CD4-positive, alpha-beta T cell (primary cell): ENCODE measurements at regions not wholly inside any gene's neighbourhood (a gene's known extent, or its start where the extent isn't known, plus 50 kb on each side); places are given as distances from the start of the nearest gene placed in this dataset.

Source experiments
- ATAC-seq: fragments of 200-7000 bp; cut with Tn5 transposase; one replicate; pipeline ENCODE4 v1.10.0; 2022; ENCODE audit warnings: mild to moderate bottlenecking; ENCODE audit not compliant: poor library complexity
- CTCF ChIA-PET: fragments of 350-600 bp; sonication (Branson Sonifier 250); formaldehyde crosslinking; loops from one replicate; lab custom pipeline; 2021; ENCODE audit warnings: antibody characterized with exemption, inconsistent platforms; lab: Charles Lee
- POLR2A ChIA-PET: fragments of 350-600 bp; sonication (Branson Sonifier 250); formaldehyde crosslinking; loops from one replicate; lab custom pipeline; 2021; ENCODE audit warnings: antibody characterized with exemption, inconsistent platforms; lab: Charles Lee
- DNase-seq, 14 experiments: peaks; one replicate each; pipeline ENCODE4 v3.0.0-alpha.2; 2013 to 2020; ENCODE audit warnings: mixed read lengths in 2 of 14
- H3K27ac ChIP-seq, 2 donors: one replicate each; pipeline versions ENCODE4 v1.5.1 to v1.7.0; 2013; ENCODE audit warnings: low read length in 2 of 2, low read depth in 1 of 2, mild to moderate bottlenecking in 1 of 2
- H3K27me3 ChIP-seq, 2 experiments: 1 replicate in 1 of 2; 2 replicates in 1 of 2; pipeline versions ENCODE4 v1.6.1 to v1.7.0; 2013; ENCODE audit warnings: low read length in 2 of 2, control low read depth in 1 of 2, mild to moderate bottlenecking in 1 of 2, moderate library complexity in 1 of 2; ENCODE audit not compliant: insufficient read depth in 2 of 2, control insufficient read depth in 1 of 2
- H3K36me3 ChIP-seq: one replicate; pipeline ENCODE4 v1.6.1; 2013; ENCODE audit warnings: low read length, control low read depth; ENCODE audit not compliant: insufficient read depth
- H3K4me1 ChIP-seq: one replicate; pipeline ENCODE4 v1.6.1; 2013; ENCODE audit warnings: low read length, control low read depth; ENCODE audit not compliant: insufficient read depth
- H3K4me3 ChIP-seq: one replicate; pipeline ENCODE4 v1.5.1; 2013; ENCODE audit warnings: mild to moderate bottlenecking, low read length, moderate library complexity
- H3K9me3 ChIP-seq, 2 experiments: 1 replicate in 1 of 2; 2 replicates in 1 of 2; pipeline versions ENCODE4 v1.6.1 to v1.7.0; 2013; ENCODE audit warnings: low read length in 2 of 2, mild to moderate bottlenecking in 2 of 2, control low read depth in 1 of 2, moderate library complexity in 1 of 2; ENCODE audit not compliant: control insufficient read depth in 1 of 2, insufficient read depth in 1 of 2
- H3K27ac Mint-ChIP-seq: one replicate; pipeline ENCODE4 v1.8.0; 2020; ENCODE audit warnings: mixed read lengths
- H3K27me3 Mint-ChIP-seq: one replicate; pipeline ENCODE4 v1.8.0; 2021; ENCODE audit warnings: mixed read lengths
- H3K36me3 Mint-ChIP-seq: one replicate; pipeline ENCODE4 v1.8.0; 2021; ENCODE audit warnings: low read depth, mixed read lengths
- H3K4me1 Mint-ChIP-seq: one replicate; pipeline ENCODE4 v1.8.0; 2021; ENCODE audit warnings: low read depth, mixed read lengths
- H3K4me3 Mint-ChIP-seq: one replicate; pipeline ENCODE4 v1.8.0; 2020; ENCODE audit warnings: mild to moderate bottlenecking, mixed read lengths
- H3K9me3 Mint-ChIP-seq: one replicate; pipeline ENCODE4 v1.8.0; 2020; ENCODE audit warnings: mixed read lengths
- CTCF ChIP-seq: fragments of 200-600 bp; IDR thresholded peaks from one replicate; pipeline ENCODE4 v1.8.0; 2022; ENCODE audit warnings: antibody characterized with exemption, mild to moderate bottlenecking
- intact Hi-C, 2 experiments: fragments of 100-400 bp; cut with DNase I in 1 of 2; cut with micrococcal nuclease in 1 of 2; formaldehyde crosslinking; loops; one replicate each; pipeline versions ENCODE4 v1.15.1 to v1.9.0; 2023 to 2025; cut with DNase I, micrococcal nuclease

DNA sequence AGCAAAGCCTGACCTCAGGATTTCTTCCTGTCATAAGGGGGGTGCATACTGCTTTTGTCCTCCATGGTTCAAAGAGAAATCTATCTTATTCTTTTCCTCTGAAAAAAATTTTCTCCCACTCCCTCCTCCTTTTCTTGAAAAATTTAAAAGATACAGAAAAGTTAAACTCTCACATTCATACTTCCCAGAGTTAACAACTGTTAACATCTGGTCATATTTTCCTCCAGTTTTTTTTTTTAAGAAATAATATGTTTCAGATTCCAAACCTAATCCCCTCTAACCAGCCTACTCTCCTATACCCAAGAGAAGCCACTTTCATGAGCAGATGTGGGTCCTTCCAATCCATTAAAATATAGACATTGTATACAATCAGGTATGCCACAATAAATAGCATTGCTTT, 378.9 kb upstream of the HNRNPA3 start:
- Mint-ChIP-seq H3K27ac (no peak overlapping the region), H3K4me1 (peaks cover 6% of the 10 kb centered on the region), H3K27me3 (peaks cover 4% of the 10 kb centered on the region), H3K4me3 (no peak overlapping the region), H3K36me3 (no peaks in the 10 kb centered on the region), H3K9me3 (no peaks in the 10 kb centered on the region)
- ATAC-seq (no peak), DNase-seq (no peak)
- TF ChIP-seq CTCF = no peak
- Histone ChIP-seq H3K27me3 (no peaks in the 10 kb centered on the region), H3K36me3 (no peaks in the 10 kb centered on the region), H3K27ac (no peak overlapping the region), H3K4me1 (no peaks in the 10 kb centered on the region), H3K4me3 (no peak overlapping the region), H3K9me3 (no peaks in the 10 kb centered on the region)
- POLR2A ChIA-PET = no interaction called here
- intact Hi-C loops = no loop called here
- CTCF ChIA-PET = no interaction called here

DNA sequence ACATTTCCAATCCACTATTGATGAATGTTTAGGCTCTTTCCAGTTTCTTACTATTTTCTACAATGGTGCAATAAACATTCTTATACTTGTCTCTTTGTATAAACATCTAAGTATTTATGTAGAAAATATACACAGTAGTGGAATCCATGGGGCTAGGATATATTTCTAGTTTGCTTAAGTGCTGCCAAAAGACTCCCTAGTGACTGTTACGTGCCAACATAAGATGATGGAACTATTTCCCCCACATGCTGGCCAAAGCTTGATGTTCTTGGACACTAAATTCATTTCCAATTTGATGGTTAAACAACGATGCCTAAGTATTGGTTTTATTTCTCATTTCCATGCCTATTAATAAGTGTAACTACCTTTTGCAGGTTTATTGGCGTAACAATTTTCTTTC, 378.4 kb upstream of the HNRNPA3 start:
- POLR2A ChIA-PET = no interaction called here

DNA sequence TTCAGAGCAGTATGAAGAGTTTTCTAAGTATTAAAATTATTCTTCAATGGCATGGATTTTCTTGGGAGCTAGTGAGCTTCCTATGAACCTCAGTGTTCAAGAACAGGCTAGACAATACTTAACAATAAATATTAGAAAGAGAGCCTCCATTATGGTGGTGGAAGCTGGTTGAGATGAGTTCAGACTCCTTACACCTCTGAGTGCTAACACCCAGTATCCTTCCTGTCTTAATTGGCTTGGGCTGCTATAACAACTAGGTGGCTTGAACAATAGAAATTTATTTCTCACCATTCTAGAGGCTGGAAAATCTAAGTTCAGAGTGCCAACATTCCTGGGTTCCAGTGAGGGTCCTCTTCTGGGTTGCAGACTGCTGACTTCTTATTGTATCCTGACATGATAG, 369.4 kb upstream of the HNRNPA3 start:
- intact Hi-C loops = no loop called here
- ChIA-PET CTCF (no interaction called here), POLR2A (no interaction called here)
- H3K36me3 Mint-ChIP-seq = no peaks in the 10 kb centered on the region
- H3K27me3 Mint-ChIP-seq = no peaks in the 10 kb centered on the region
- H3K4me3 ChIP-seq = no peak overlapping the region
- H3K4me3 Mint-ChIP-seq = no peak overlapping the region
- H3K27ac ChIP-seq = no peak overlapping the region
- H3K9me3 Mint-ChIP-seq = no peaks in the 10 kb centered on the region
- no peak for ATAC-seq
- H3K27me3 ChIP-seq = no peaks in the 10 kb centered on the region
- no peaks in the 10 kb centered on the region for H3K9me3 ChIP-seq
- no peak overlapping the region for H3K27ac Mint-ChIP-seq
- TF ChIP-seq CTCF = no peak
- H3K36me3 ChIP-seq = no peaks in the 10 kb centered on the region
- DNase-seq = peak in 1 of 14 experiments; percentile 33
- H3K4me1 ChIP-seq = no peaks in the 10 kb centered on the region
- no peaks in the 10 kb centered on the region for H3K4me1 Mint-ChIP-seq

More for the DNA sequence above, 378.4 kb upstream of the HNRNPA3 start:
- no peaks in the 10 kb centered on the region for H3K9me3 ChIP-seq
- TF ChIP-seq CTCF = no peak
- Mint-ChIP-seq H3K4me3 (no peak overlapping the region), H3K27me3 (peaks cover 4% of the 10 kb centered on the region), H3K9me3 (no peaks in the 10 kb centered on the region), H3K4me1 (peaks cover 6% of the 10 kb centered on the region), H3K36me3 (no peaks in the 10 kb centered on the region), H3K27ac (no peak overlapping the region)
- ATAC-seq (no peak), DNase-seq (no peak)
- no peaks in the 10 kb centered on the region for H3K36me3 ChIP-seq
- CTCF ChIA-PET = no interaction called here
- H3K27me3 ChIP-seq = no peaks in the 10 kb centered on the region
- H3K4me3 ChIP-seq = no peak overlapping the region
- intact Hi-C loops = no loop called here
- no peak overlapping the region for H3K27ac ChIP-seq
- no peaks in the 10 kb centered on the region for H3K4me1 ChIP-seq
